ENCODE measurements at regions not wholly inside any gene's neighbourhood (a gene's known extent, or its start where the extent isn't known, plus 50 kb on each side); places are given as distances from the start of the nearest gene placed in this dataset.

GRCh38 chr17:72336026-72336803, 215.4 kb downstream of the SOX9 start:
- POLR2A ChIA-PET, result no interaction called here
- CTCF ChIA-PET, result no interaction called here

- CTCF ChIA-PET, result no interaction called here
- POLR2A ChIA-PET, result no interaction called here
These were observed 215.9 kb downstream of the SOX9 start for GRCh38 chr17:72336804-72337070.

- POLR2A ChIA-PET, result no interaction called here
- CTCF ChIA-PET, result no interaction called here
These were observed 217.5 kb downstream of the SOX9 start for GRCh38 chr17:72338304-72338703.

- POLR2A ChIA-PET, result no interaction called here
- CTCF ChIA-PET, result no interaction called here
These were observed 218.3 kb downstream of the SOX9 start for GRCh38 chr17:72338847-72339790.

- ChIA-PET POLR2A (no interaction called here), CTCF (no interaction called here)
These were observed 220.0 kb downstream of the SOX9 start for GRCh38 chr17:72340836-72341235.

- ChIA-PET POLR2A (no interaction called here), CTCF (no interaction called here)
These were observed 221.2 kb downstream of the SOX9 start for GRCh38 chr17:72342061-72342460.

GRCh38 chr17:72342627-72343527, 222.1 kb downstream of the SOX9 start:
- CTCF ChIA-PET, result no interaction called here

GRCh38 chr17:72343911-72344310, 223.1 kb downstream of the SOX9 start:
- CTCF ChIA-PET, result no interaction called here

More at GRCh38 chr17:72342627-72343527, 222.1 kb downstream of the SOX9 start:
- POLR2A ChIA-PET, result no interaction called here

GRCh38 chr17:72344613-72345012, 223.8 kb downstream of the SOX9 start:
- ChIA-PET POLR2A (no interaction called here), CTCF (no interaction called here)

More at GRCh38 chr17:72343911-72344310, 223.1 kb downstream of the SOX9 start:
- POLR2A ChIA-PET, result no interaction called here

GRCh38 chr17:72345088-72345487, 224.3 kb downstream of the SOX9 start:
- CTCF ChIA-PET, result no interaction called here
- POLR2A ChIA-PET, result no interaction called here

- POLR2A ChIA-PET, result no interaction called here
These were observed 224.7 kb downstream of the SOX9 start for GRCh38 chr17:72345536-72345935.

GRCh38 chr17:72346306-72346705, 225.5 kb downstream of the SOX9 start:
- ChIA-PET CTCF (no interaction called here), POLR2A (no interaction called here)

More at GRCh38 chr17:72345536-72345935, 224.7 kb downstream of the SOX9 start:
- CTCF ChIA-PET, result no interaction called here

- POLR2A ChIA-PET, result no interaction called here
- CTCF ChIA-PET, result no interaction called here
These were observed 228.2 kb downstream of the SOX9 start for GRCh38 chr17:72349011-72349410.

GRCh38 chr17:72349491-72349995, 228.7 kb downstream of the SOX9 start:
- POLR2A ChIA-PET, result no interaction called here
- CTCF ChIA-PET, result no interaction called here

GRCh38 chr17:72350073-72350472, 229.3 kb downstream of the SOX9 start:
- CTCF ChIA-PET, result no interaction called here
- POLR2A ChIA-PET, result no interaction called here

- ChIA-PET POLR2A (no interaction called here), CTCF (no interaction called here)
These were observed 230.5 kb downstream of the SOX9 start for GRCh38 chr17:72351365-72351764.

- ChIA-PET POLR2A (no interaction called here), CTCF (no interaction called here)
These were observed 231.1 kb downstream of the SOX9 start for GRCh38 chr17:72351884-72352346.

GRCh38 chr17:72353502-72353901, 232.7 kb downstream of the SOX9 start:
- ChIA-PET CTCF (no interaction called here), POLR2A (no interaction called here)

GRCh38 chr17:72354071-72354470, 233.3 kb downstream of the SOX9 start:
- POLR2A ChIA-PET, result no interaction called here
- CTCF ChIA-PET, result no interaction called here

GRCh38 chr17:72357764-72358365, 237.0 kb downstream of the SOX9 start:
- ChIA-PET POLR2A (no interaction called here), CTCF (no interaction called here)

Data from activated CD8-positive, alpha-beta memory T cell treated with anti-CD3 and anti-CD28 coated beads for 36 hours (primary cell).